ENCODE measurements at regions not wholly inside any gene's neighbourhood (a gene's known extent, or its start where the extent isn't known, plus 50 kb on each side); places are given as distances from the start of the nearest gene placed in this dataset.

DNA sequence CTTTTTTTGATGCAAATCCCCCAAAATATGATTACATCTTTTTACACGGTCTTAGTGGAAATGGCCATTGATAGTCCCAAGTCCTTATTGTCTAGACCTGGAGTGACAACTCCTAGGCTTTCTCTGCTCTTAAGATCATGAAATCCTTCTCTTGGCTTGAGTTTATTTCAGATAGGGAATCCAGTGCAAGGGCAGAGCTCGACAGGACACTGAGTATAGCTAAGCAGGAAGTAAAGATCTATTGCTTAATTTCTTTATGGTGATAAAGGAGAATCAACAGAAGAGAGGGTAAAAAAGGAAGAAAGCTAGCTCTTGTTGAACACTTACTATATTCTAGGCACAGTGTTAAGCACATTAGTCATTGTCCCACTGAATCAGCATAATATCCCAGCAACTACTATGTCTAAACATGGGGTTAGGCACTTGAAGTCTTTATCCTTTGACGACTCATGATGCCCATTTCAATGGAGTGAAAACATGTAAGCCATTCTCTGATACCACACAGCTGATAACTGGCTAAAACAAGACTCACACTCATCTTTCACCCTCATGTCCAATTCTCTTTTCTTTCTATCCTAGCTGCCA, 74.1 kb upstream of the LRATD1 start:
- TF ChIP-seq, protein P1, sequence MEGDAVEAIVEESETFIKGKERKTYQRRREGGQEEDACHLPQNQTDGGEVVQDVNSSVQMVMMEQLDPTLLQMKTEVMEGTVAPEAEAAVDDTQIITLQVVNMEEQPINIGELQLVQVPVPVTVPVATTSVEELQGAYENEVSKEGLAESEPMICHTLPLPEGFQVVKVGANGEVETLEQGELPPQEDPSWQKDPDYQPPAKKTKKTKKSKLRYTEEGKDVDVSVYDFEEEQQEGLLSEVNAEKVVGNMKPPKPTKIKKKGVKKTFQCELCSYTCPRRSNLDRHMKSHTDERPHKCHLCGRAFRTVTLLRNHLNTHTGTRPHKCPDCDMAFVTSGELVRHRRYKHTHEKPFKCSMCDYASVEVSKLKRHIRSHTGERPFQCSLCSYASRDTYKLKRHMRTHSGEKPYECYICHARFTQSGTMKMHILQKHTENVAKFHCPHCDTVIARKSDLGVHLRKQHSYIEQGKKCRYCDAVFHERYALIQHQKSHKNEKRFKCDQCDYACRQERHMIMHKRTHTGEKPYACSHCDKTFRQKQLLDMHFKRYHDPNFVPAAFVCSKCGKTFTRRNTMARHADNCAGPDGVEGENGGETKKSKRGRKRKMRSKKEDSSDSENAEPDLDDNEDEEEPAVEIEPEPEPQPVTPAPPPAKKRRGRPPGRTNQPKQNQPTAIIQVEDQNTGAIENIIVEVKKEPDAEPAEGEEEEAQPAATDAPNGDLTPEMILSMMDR (IDR thresholded peaks at IDR 0.05 in 2 of 3, conservative IDR thresholded peaks at IDR 0.05 in 1 of 3; ENCODE audit: control insufficient read depth in 2 of 3, extremely low read depth in 1 of 3, insufficient read depth in 1 of 3, low read depth in 3 of 3, low read length in 3 of 3), result no peak
- TF ChIP-seq POLR2AphosphoS5 (IDR thresholded peaks at IDR 0.05; ENCODE audit: low read length), result no peak
- no peak for TF ChIP-seq ZSCAN29 (IDR thresholded peaks at IDR 0.05)
- TF ChIP-seq NFYB (IDR thresholded peaks at IDR 0.05; ENCODE audit: insufficient read depth, low read depth, low read length), result no peak
- TF ChIP-seq, protein P2, sequence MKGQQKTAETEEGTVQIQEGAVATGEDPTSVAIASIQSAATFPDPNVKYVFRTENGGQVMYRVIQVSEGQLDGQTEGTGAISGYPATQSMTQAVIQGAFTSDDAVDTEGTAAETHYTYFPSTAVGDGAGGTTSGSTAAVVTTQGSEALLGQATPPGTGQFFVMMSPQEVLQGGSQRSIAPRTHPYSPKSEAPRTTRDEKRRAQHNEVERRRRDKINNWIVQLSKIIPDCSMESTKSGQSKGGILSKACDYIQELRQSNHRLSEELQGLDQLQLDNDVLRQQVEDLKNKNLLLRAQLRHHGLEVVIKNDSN (IDR thresholded peaks at IDR 0.05; ENCODE audit: borderline replicate concordance, extremely low read length, insufficient read depth, low read depth, low read length), result no peak
- no peak for TF ChIP-seq RCOR1 (conservative IDR thresholded peaks at IDR 0.05; ENCODE audit: low read depth, low read length)
- no peak for TF ChIP-seq NBN (IDR thresholded peaks at IDR 0.05)
- no peak for TF ChIP-seq HDAC6 (IDR thresholded peaks at IDR 0.05; ENCODE audit: unreplicated experiment)
- TF ChIP-seq EZH2 (IDR thresholded peaks at IDR 0.05; ENCODE audit: borderline replicate concordance, control insufficient read depth, low read depth, low read length), result no peak
- no peak for TF ChIP-seq WRNIP1 (IDR thresholded peaks at IDR 0.05; ENCODE audit: borderline replicate concordance, low read depth, low read length)
